Suppressor macrophage treated with lipopolysaccharide for 4 hours (primary cell): ENCODE measurements at regions not wholly inside any gene's neighbourhood (a gene's known extent, or its start where the extent isn't known, plus 50 kb on each side); places are given as distances from the start of the nearest gene placed in this dataset.
A peak's percentile ranks its signal among the peaks of the same experiment; 100 is the strongest.
"Not testable (repeated sequence)": the region's sequence is repeated elsewhere in the genome, so short reads cannot be mapped to it uniquely, and the experiment has no call there.

Experiments used
- DNase-seq: peaks from one replicate; pipeline ENCODE4 v3.0.0-alpha.2; 2020

GRCh38 chrY:19644889-19645638 is 99.5 kb downstream of the KDM5D start:
- no peak for DNase-seq

GRCh38 chrY:19637651-19638347 is 106.7 kb downstream of the KDM5D start:
- no peak for DNase-seq

- DNase-seq, result no peak
These were observed 115.6 kb downstream of the KDM5D start for GRCh38 chrY:19628926-19629325.

- DNase-seq, result no peak
These were observed 122.1 kb downstream of the KDM5D start for GRCh38 chrY:19622392-19622791.

DNA sequence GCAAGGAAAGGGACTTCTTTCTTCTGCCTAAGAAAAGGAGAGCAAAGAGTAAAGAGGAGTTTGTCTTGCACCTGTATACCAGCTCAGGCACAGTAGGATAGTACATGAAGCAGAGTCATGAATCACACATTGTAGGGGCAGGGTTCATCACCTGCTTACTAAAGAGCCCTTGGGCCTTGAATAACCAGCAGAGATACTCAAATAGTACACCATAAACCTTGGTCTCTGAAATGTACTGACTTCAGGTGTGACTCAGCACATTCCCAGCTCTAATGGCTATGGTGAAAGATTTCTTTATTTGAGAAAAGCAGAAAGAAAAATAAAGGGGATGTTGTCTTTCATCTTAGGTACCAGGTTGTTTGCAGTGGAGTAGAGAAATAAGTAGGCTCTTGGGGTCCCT is 122.8 kb downstream of the KDM5D start:
- no peak for DNase-seq

- DNase-seq, result no peak
These were observed 143.4 kb downstream of the KDM5D start for GRCh38 chrY:19601113-19601512.

DNA sequence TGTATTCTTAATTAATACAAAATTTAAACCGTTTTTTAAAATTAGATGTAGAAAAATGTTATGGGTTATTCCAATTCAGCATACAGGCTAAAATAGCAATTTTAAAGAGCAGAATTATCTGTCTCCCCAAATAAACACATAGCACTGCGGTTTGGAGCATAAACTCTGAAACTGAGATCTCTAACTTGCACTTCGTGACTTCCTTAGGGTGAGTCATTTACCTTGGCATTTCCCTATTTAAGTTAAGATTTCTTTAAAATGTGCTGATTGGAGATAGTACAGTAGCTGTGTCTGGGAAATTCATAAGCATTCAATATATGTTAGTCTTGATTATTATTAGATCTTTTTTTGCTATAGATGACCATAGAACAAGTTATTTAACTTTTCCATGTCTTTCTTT is 143.8 kb downstream of the KDM5D start:
- DNase-seq, result peak; percentile 22

- DNase-seq, result no peak
These were observed 154.3 kb downstream of the KDM5D start for GRCh38 chrY:19590235-19590634.

DNA sequence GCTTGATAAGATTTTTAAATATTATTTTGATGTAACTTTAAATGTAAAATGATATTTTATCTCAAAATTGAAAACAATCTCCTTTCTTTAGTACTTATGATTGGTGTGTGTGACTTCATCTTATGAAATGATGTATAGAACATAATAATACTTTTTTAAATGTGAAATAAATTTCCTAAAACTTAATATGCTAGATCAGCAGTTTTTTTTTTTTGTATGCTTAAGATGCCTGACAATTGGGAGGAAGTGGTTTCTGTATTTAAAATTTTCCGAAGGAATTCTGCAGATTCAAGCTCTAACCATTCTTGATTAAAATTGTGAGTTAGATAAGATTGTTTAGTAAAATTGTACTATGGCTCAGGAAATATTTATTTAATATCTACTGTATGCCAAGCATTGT is 154.9 kb downstream of the KDM5D start:
- no peak for DNase-seq

DNA sequence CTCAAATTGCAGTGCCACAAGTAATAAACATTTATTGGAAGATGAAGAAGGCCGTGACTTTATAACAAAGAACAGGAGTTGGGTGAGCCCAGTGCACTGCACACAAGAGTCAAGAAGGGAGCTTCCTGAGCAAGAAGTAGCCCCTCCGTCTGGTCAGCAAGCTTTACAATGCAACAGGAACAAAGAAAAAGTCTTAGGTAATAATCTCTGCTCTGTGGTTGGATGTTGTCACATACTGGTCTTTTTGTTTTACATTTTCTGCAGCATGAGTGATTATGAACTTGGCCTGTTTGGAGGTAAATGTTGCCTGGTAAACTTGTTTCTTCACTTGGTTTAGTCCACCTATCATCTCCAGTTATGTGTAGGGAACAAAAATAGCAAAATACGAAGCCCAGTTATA is 157.2 kb downstream of the KDM5D start:
- peak; percentile 23 for DNase-seq

DNA sequence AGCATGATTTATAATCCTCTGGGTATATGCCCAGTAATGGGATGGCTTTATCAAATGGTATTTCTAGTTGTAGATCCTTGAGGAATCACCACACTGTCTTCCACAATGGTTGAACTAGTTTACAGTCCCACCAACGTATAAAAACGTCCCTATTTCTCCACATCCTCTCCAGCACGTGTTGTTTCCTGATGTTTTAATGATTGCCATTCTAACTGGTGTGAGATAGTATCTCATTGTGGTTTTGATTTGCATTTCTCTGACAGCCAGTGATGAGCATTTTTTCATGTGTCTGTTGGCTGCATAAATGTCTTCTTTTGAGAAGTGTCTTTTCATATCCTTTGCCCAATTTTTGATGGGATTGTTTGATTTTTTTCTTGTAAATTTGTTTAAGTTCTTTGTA is 163.5 kb downstream of the KDM5D start:
- not testable (repeated sequence) for DNase-seq

- DNase-seq, result no peak
These were observed 166.1 kb downstream of the KDM5D start for GRCh38 chrY:19578281-19578874.

- no peak for DNase-seq
These were observed 167.3 kb downstream of the KDM5D start for GRCh38 chrY:19577250-19577649.

DNA sequence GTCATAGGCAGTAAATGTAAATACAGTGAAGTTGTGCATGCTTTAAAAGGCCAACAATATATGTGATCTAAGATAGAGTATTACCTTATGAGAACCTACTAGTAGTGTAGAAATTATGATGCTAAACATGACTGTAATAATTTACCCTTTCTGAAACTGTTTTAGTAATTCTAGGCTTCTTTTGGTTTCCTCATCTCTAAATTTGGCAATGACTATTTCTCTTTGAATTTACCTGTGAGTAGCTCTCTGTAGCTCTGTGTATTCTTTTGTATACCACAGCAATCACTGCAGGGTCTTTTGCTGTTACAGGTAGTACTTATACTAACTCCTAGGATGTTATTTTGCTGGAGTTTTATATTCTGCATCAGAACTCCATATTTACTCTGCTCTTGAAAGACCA is 169.6 kb downstream of the KDM5D start:
- no peak for DNase-seq

GRCh38 chrY:19573646-19574045 is 170.9 kb downstream of the KDM5D start:
- DNase-seq, result no peak

GRCh38 chrY:19570999-19571398 is 173.5 kb downstream of the KDM5D start:
- DNase-seq, result no peak

DNA sequence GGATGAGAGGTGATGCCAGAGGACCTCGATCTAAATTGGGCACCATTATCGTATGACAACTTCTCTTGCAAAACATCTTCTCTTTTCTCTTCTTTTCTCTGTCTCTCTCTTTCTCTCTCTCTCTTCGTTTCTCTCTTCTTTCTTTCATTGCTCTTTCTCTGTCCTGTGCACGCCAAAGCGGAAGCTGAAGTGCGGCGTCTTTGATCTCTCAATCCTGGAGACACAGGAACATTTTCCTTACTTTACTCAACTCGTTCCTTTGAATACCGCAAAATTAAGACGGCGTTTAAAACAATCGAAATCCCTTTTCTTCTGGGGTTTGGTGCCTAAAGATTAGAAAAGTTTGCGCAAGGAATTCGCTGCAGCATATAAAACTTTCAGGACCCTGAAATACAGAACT is 176.6 kb downstream of the KDM5D start:
- DNase-seq, result peak; percentile 12

DNA sequence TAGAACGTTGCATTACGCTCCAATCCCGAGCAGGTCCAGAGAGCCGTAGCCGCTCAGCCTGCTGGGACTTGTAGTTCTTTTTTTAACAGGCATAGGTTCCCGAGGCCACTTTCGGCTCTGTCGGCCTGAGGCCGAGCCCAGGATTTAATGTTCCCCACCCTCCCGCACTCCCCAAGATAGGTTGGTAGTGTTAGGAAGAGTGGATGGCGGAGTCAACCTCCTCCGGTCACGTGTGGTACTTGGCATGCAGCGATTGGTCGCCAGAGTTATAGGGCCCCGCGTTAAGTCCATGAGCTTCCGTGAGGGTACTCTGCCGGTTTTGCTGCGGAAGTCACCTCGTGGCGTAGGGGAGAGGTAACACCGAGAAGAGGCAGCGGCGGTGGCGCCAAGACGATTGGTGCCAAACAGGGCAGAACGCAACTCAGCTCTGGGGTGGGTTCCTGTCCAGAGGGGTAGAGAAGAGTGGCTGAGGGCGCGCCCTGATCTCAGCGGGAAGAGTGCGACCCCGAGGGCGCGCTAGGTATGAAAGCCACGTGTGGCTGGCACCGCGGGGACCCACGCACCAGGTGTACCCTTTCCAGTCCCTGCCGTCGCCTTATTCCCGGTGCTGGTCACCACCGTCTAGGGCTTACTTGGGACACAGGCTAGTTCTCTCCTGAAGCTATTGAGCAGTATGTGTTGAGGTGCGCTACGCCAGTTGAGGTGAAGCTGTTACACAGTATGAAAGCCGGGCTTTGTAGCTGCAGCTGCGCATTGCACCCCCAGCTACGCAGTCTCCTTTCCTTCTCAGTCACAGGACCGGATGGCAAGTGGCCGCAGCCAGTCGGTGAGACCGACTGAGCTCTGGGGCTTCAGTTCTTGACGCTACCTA is 177.2 kb downstream of the KDM5D start:
- peak; percentile 85 for DNase-seq

- no peak for DNase-seq
These were observed 185.4 kb downstream of the KDM5D start for GRCh38 chrY:19559161-19559560.

DNA sequence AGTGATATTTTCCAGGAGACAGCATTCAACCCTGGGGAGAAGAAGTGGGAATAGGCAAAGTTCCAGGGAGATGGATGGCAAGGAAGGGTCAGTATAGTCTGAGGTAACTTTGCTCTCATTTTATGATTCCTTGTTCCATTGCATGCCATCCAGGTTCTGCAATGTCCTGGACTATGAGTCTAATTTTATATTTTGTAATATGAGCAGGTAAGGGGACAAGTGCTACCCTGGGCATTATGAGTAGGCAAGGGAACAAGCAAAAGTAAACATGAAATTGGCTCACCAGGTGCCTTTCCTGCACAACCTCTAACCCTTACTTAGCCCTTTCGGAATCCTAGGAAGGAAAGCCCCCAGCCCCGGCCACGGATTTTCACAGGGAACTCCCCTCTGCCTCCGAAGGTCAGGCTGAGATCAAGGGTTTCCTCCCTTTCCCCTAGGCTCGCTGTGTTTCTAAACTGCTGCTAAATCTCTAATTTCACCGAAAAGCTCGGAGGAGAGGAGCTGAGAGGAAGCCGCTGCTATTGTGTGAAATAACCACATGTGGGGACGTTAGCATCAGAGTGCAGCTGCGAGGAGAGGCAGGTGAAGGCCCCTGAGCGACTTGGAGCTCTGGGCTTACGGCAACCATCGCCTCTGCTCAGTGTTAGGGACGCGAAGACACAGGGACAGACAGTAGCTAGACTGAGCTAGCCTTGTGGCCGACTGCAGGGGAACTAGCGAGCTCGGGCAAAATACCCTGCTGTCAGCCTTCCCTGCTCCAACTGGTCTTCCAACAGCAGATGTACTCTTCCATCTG is 194.7 kb downstream of the KDM5D start:
- no peak for DNase-seq

- no peak for DNase-seq
These were observed 202.8 kb downstream of the KDM5D start for GRCh38 chrY:19541475-19542306.
